A673 (cell line): ENCODE measurements at regions not wholly inside any gene's neighbourhood (a gene's known extent, or its start where the extent isn't known, plus 50 kb on each side); places are given as distances from the start of the nearest gene placed in this dataset.

Experiments
- BruUV-seq: library from RNA; stranded (reverse); fragments of 400-500 nt; replicated peaks from 2 replicates; lab custom pipeline; 2021; lab: Mats Ljungman, UMichigan
- CTCF ChIA-PET: fragments of 300-600 bp; sonication (Branson Sonifier 250); formaldehyde crosslinking; loops from one replicate; lab custom pipeline; 2022; ENCODE audit warnings: antibody characterized with exemption; lab: Charles Lee
- POLR2A ChIA-PET: fragments of 300-600 bp; sonication (Branson Sonifier 250); formaldehyde crosslinking; loops from one replicate; lab custom pipeline; 2022; ENCODE audit warnings: antibody characterized with exemption; ENCODE audit not compliant: low non-redundant PET; lab: Charles Lee
- DNase-seq: peaks from one replicate; pipeline ENCODE4 v3.0.0-alpha.2; 2015; ENCODE audit warnings: low spot score
- H3K27ac ChIP-seq: fragments of 200-600 bp; sonication (generic); 2 replicates; pipeline ENCODE4 v1.5.1; 2016; ENCODE audit warnings: mixed run types, low read depth, mild to moderate bottlenecking, mixed read lengths, antibody characterized with exemption, low read length; ENCODE audit not compliant: poor library complexity, severe bottlenecking
- H3K27me3 ChIP-seq: fragments of 200-600 bp; sonication (generic); replicated peaks from 2 replicates; pipeline ENCODE4 v1.6.1; 2017; ENCODE audit warnings: mixed run types, low read depth, mild to moderate bottlenecking, mixed read lengths, antibody characterized with exemption, low read length; ENCODE audit not compliant: insufficient read depth, poor library complexity
- H3K36me3 ChIP-seq: fragments of 200-600 bp; sonication (generic); 2 replicates; pipeline ENCODE4 v1.6.1; 2016; ENCODE audit warnings: mixed run types, mild to moderate bottlenecking, mixed read lengths, antibody characterized with exemption, low read length; ENCODE audit not compliant: insufficient read depth, poor library complexity, severe bottlenecking
- H3K4me1 ChIP-seq: fragments of 200-600 bp; sonication (generic); 2 replicates; pipeline ENCODE4 v1.6.1; 2017; ENCODE audit warnings: mixed run types, mild to moderate bottlenecking, mixed read lengths, antibody characterized with exemption, low read length; ENCODE audit not compliant: insufficient read depth, poor library complexity, severe bottlenecking
- H3K4me3 ChIP-seq: fragments of 200-600 bp; sonication (generic); 2 replicates; pipeline ENCODE4 v1.5.1; 2016; ENCODE audit warnings: low read depth, mixed run types, mild to moderate bottlenecking, mixed read lengths, low read length; ENCODE audit not compliant: poor library complexity, severe bottlenecking
- H3K9me3 ChIP-seq: fragments of 200-600 bp; sonication (generic); 2 replicates; pipeline ENCODE4 v1.6.1; 2016; ENCODE audit warnings: mixed run types, low read depth, mild to moderate bottlenecking, mixed read lengths, antibody characterized with exemption, low read length; ENCODE audit not compliant: poor library complexity, severe bottlenecking
- EZH2 ChIP-seq: fragments of 200-600 bp; sonication (generic); IDR thresholded peaks from 2 replicates; pipeline ENCODE4 v1.6.1; 2017; ENCODE audit warnings: borderline replicate concordance, low read depth, mild to moderate bottlenecking, mixed read lengths, antibody characterized with exemption, low read length; ENCODE audit not compliant: poor library complexity, severe bottlenecking
- intact Hi-C: fragments of 100-400 bp; cut with micrococcal nuclease; formaldehyde crosslinking; loops from one replicate; pipeline ENCODE4 v1.10.0; 2022; ENCODE audit not compliant: unreplicated experiment
- TF ChIP-seq, protein P1 (sequence below): fragments of 300-800, 200-600 bp; sonication (generic); conservative IDR thresholded peaks from 2 replicates; pipeline ENCODE4 v1.5.1; 2017; ENCODE audit warnings: low read depth, mild to moderate bottlenecking, antibody characterized with exemption, low read length, moderate library complexity, mixed read lengths

DNA sequence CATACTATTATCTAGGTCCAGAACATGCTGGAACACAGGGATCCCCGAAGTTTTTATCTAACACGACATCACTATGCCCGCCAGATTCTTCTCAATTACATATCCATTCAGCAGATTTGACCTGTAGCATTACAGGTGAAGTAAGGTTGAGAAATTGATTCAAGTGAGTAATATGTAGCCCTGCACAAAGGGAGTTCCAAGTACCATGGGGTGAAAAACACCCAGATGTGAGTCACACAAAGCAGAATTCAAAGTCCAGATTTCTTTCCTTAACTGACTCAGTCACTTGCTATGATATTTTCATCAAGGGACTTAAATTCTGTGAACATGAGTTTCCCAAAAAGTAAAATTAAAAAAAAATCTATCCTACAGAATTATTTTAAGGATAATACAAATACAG is 655.4 kb upstream of the PTCHD4 start:
- Histone ChIP-seq H3K4me3 (no peak overlapping the region), H3K9me3 (no peaks in the 10 kb centered on the region), H3K4me1 (peaks cover 6% of the 10 kb centered on the region), H3K36me3 (no peaks in the 10 kb centered on the region), H3K27ac (no peak overlapping the region), H3K27me3 (no peaks in the 10 kb centered on the region)
- CTCF ChIA-PET: no interaction called here
- TF ChIP-seq, protein P1, sequence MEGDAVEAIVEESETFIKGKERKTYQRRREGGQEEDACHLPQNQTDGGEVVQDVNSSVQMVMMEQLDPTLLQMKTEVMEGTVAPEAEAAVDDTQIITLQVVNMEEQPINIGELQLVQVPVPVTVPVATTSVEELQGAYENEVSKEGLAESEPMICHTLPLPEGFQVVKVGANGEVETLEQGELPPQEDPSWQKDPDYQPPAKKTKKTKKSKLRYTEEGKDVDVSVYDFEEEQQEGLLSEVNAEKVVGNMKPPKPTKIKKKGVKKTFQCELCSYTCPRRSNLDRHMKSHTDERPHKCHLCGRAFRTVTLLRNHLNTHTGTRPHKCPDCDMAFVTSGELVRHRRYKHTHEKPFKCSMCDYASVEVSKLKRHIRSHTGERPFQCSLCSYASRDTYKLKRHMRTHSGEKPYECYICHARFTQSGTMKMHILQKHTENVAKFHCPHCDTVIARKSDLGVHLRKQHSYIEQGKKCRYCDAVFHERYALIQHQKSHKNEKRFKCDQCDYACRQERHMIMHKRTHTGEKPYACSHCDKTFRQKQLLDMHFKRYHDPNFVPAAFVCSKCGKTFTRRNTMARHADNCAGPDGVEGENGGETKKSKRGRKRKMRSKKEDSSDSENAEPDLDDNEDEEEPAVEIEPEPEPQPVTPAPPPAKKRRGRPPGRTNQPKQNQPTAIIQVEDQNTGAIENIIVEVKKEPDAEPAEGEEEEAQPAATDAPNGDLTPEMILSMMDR: no peak
- no peak for TF ChIP-seq EZH2
- intact Hi-C loops: loop anchor here (5.0 to 10.0 kb wide), 6 partner anchors 222 to 1078 kb away; no protein-coding TSS in a partner anchor
- no TSS peak for BruUV-seq
- POLR2A ChIA-PET: no interaction called here
- no peak for DNase-seq

DNA sequence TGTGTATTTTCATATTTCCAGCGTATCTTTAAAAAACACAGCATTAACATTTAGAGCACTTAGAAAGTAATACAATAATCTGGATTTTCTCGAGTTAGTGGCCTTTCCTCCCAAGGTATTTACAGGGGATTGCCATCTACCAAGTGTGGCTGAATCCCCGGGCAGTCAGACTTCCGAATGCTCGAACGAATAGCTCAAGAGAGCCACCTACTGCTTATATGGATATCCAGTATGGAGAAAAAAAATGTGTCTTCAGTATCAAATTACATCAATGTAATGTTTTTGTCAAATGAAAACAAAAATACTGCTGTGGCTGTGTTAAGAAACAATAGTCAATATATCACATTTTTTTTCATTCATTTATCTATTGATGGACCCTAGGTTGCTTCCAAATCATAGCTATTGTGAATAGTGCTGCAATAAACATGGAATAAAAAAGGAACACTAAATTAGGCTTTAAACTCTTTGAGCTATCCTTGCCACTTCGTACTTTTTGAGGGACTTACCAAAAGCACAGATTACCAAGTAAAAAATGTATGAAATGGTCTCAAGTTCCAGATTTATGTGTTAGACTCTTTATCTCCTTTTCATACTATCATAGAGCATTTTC is 654.5 kb upstream of the PTCHD4 start:
- Histone ChIP-seq H3K27ac (no peak overlapping the region), H3K4me1 (peaks cover 6% of the 10 kb centered on the region), H3K36me3 (no peaks in the 10 kb centered on the region), H3K4me3 (no peak overlapping the region), H3K9me3 (no peaks in the 10 kb centered on the region), H3K27me3 (no peaks in the 10 kb centered on the region)
- TF ChIP-seq, protein P1: peak; percentile 70
- TF ChIP-seq EZH2: no peak
- ChIA-PET POLR2A (no interaction called here), CTCF (interaction anchor here (1.2 to 1.6 kb wide), 3 partner anchors 645 to 977 kb away, joined by 4 to 6 read pairs (median 5); no protein-coding TSS in a partner anchor)
- intact Hi-C loops: loop anchor here (1.0 to 10.0 kb wide), 7 partner anchors 221 to 1079 kb away; no protein-coding TSS in a partner anchor
- peak; percentile 78 for DNase-seq
- BruUV-seq: no TSS peak

DNA sequence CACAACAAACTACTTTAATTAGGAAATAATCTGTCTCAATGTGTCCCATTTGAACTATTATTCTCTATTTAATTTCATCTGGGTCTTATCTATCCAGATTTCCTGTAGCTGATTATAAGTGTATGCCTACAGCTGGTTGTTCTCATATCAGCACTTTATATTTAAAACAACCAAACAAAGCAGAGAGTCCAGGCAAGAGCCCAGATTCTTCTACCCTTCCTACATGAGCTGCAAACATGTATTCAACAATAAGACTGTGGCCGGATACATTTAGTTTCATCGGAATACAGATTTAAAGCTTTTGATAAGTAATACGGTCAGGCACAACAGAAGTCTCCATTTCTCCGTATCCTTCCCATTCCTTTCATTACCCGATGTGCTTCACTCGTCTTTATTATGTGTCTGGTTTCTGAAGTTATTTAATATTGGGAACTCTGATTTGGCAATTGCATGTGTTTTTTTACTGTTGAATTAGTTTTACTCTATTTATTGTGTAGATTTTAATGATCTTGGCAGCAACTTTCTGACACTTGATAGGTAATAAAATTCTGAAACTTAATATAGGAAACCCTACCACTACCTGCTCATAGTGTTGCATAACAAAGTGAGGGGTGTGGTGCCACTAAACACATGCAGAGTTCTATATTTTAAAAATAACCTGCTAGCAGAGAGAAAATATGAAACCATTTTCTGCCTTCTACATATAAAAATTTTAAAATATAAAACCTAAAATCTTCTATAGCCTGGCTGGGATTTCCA is 653.5 kb upstream of the PTCHD4 start:
- intact Hi-C loops: loop anchor here (1.0 to 10.0 kb wide), 7 partner anchors 220 to 1080 kb away; no protein-coding TSS in a partner anchor

More for the DNA sequence above, 653.5 kb upstream of the PTCHD4 start:
- DNase-seq: no peak
- Histone ChIP-seq H3K36me3 (no peaks in the 10 kb centered on the region), H3K4me3 (no peak overlapping the region), H3K27ac (no peak overlapping the region), H3K27me3 (no peaks in the 10 kb centered on the region), H3K4me1 (peaks cover 2% of the 10 kb centered on the region), H3K9me3 (no peaks in the 10 kb centered on the region)
- TF ChIP-seq, protein P1: no peak
- no peak for TF ChIP-seq EZH2
- ChIA-PET POLR2A (no interaction called here), CTCF (interaction anchor here (1.4 to 1.6 kb wide), 2 partner anchors 677 to 976 kb away, joined by 5 to 6 read pairs; no protein-coding TSS in a partner anchor)
- BruUV-seq: no TSS peak
